ENCODE measurements at regions not wholly inside any gene's neighbourhood (a gene's known extent, or its start where the extent isn't known, plus 50 kb on each side); places are given as distances from the start of the nearest gene placed in this dataset.

- TF ChIP-seq IRF1 (CRISPR knock-in tag; IDR thresholded peaks at IDR 0.05) (no peak), ETV6 (CRISPR knock-in tag; IDR thresholded peaks at IDR 0.05) (no peak), ATF1 (CRISPR knock-in tag; IDR thresholded peaks at IDR 0.05) (no peak), ZNF532 (CRISPR knock-in tag; IDR thresholded peaks at IDR 0.05; ENCODE audit: borderline replicate concordance) (no peak), EMX1 (CRISPR knock-in tag; IDR thresholded peaks at IDR 0.05) (no peak), TP53 (CRISPR knock-in tag; IDR thresholded peaks at IDR 0.05) (no peak), ZNF423 (CRISPR knock-in tag; IDR thresholded peaks at IDR 0.05) (no peak), HMGA2 (CRISPR knock-in tag; IDR thresholded peaks at IDR 0.05) (no peak), CBFB (CRISPR knock-in tag; IDR thresholded peaks at IDR 0.05; ENCODE audit: low read depth) (no peak), STAT6 (CRISPR knock-in tag; conservative IDR thresholded peaks at IDR 0.05; ENCODE audit: low read depth) (no peak), NR1H2 (CRISPR knock-in tag; IDR thresholded peaks at IDR 0.05) (no peak), JAZF1 (CRISPR knock-in tag; IDR thresholded peaks at IDR 0.05) (no peak), CTCF (IDR thresholded peaks at IDR 0.05) (no peak), SMAD3 (CRISPR knock-in tag; IDR thresholded peaks at IDR 0.05; ENCODE audit: borderline replicate concordance) (no peak), GABPB1 (CRISPR knock-in tag; IDR thresholded peaks at IDR 0.05) (no peak), PRRX2 (CRISPR knock-in tag; IDR thresholded peaks at IDR 0.05) (no peak)
Observed at GRCh38 chr6:147149092-147149491, 55.1 kb upstream of the STXBP5 start (continued).

GRCh38 chr6:147149826-147150225 is 54.4 kb upstream of the STXBP5 start:
- Mint-ChIP-seq H3K27me3 (ENCODE audit: low read depth) (no peaks in the 10 kb centered on the region), H3K4me3 (no peak overlapping the region), H3K9me3 (peaks cover 12% of the 10 kb centered on the region), H3K4me1 (no peaks in the 10 kb centered on the region), H3K27ac (no peak overlapping the region), H3K36me3 (no peaks in the 10 kb centered on the region)
- CTCF ChIA-PET: no interaction called here
- DNase-seq (ENCODE audit: low spot score): no peak
- no peak for TF ChIP-seq ZSCAN18 (CRISPR knock-in tag; IDR thresholded peaks at IDR 0.05)
- TF ChIP-seq FOXK1 (CRISPR knock-in tag; IDR thresholded peaks at IDR 0.05): no peak
- TF ChIP-seq FOXJ3 (CRISPR knock-in tag; IDR thresholded peaks at IDR 0.05; ENCODE audit: borderline replicate concordance): no peak
- ATAC-seq: no peak
- POLR2A ChIA-PET: no interaction called here

Measured in WTC11 (cell line).